AG09319 (cell line): ENCODE measurements at regions not wholly inside any gene's neighbourhood (a gene's known extent, or its start where the extent isn't known, plus 50 kb on each side); places are given as distances from the start of the nearest gene placed in this dataset.

Experiments used
- DNase-seq: peaks from one replicate; pipeline ENCODE4 v3.0.0-alpha.2; 2010; ENCODE audit warnings: low read depth; ENCODE audit errors: extremely low read depth
- CTCF ChIP-seq: IDR thresholded peaks from 2 replicates; pipeline ENCODE4 v1.5.1; 2011; ENCODE audit warnings: low read depth, mild to moderate bottlenecking, inconsistent platforms, low read length, moderate library complexity

- DNase-seq, result no peak
- no peak for TF ChIP-seq CTCF
Measured at GRCh38 chr1:192862271-192862670, 53.4 kb downstream of the RGS2 start.

GRCh38 chr1:192866241-192866868, 57.5 kb downstream of the RGS2 start:
- no peak for TF ChIP-seq CTCF
- no peak for DNase-seq

- no peak for DNase-seq
Measured at GRCh38 chr1:192867180-192867579, 58.3 kb downstream of the RGS2 start.

GRCh38 chr1:192869308-192869940, 60.6 kb downstream of the RGS2 start:
- TF ChIP-seq CTCF, result no peak

More at GRCh38 chr1:192867180-192867579, 58.3 kb downstream of the RGS2 start:
- no peak for TF ChIP-seq CTCF

GRCh38 chr1:192872010-192872409, 63.2 kb downstream of the RGS2 start:
- no peak for TF ChIP-seq CTCF
- no peak for DNase-seq

More at GRCh38 chr1:192869308-192869940, 60.6 kb downstream of the RGS2 start:
- DNase-seq, result no peak

- DNase-seq, result no peak
- no peak for TF ChIP-seq CTCF
Measured at GRCh38 chr1:192873836-192874235, 65.0 kb downstream of the RGS2 start.

GRCh38 chr1:192876633-192877032, 67.8 kb downstream of the RGS2 start:
- no peak for DNase-seq
- no peak for TF ChIP-seq CTCF
